ENCODE measurements at regions not wholly inside any gene's neighbourhood (a gene's known extent, or its start where the extent isn't known, plus 50 kb on each side); places are given as distances from the start of the nearest gene placed in this dataset.

DNA sequence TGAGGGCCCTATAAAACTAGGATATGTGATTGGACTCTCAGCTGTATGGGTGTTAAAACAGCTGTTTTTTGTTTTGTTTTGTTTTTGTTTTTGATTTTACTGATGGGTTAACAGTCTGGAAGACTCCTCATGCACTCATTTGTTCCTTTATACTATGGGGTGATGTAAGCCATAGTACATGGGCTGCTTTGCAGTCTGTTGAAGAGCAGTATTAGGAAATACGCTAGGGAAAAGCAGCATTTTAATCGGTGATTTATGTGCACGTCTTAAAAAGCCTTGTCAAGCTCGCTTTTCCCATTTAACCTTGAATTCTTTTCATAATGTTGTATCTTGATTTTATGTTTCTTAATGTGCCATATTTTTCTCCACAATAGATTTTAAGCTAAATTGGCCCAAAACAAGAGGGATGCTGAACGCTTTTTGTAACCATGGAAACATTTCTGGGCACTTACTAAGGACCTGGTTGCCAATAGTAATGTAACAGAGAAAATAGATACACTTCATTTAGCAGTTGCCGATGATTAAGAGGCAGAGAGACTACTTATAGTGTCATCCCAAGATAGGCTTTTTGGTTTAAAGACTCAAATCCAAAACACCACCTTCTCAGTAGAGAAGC is 244.0 kb downstream of the SNAPC1 start:
- no peak overlapping the region for H3K4me3 ChIP-seq (ENCODE audit: extremely low read depth, insufficient read depth, low read length, poor library complexity, severe bottlenecking)
- H3K27ac ChIP-seq (ENCODE audit: low read depth, low read length, severe bottlenecking) = no peak overlapping the region
- no peaks in the 10 kb centered on the region for H3K36me3 ChIP-seq (ENCODE audit: control insufficient read depth, insufficient read depth, low read length)
- no peaks in the 10 kb centered on the region for H3K9me3 ChIP-seq (ENCODE audit: control insufficient read depth, low read length)
- WGBS, 2 experiments (ENCODE audit: insufficient coverage in 2 of 2) = 90 to 94% methylated on average over 2 to 3 of the region's 6 CpGs
- no peaks in the 10 kb centered on the region for H3K4me1 ChIP-seq (ENCODE audit: control insufficient read depth, insufficient read depth, low read length, poor library complexity, severe bottlenecking)

DNA sequence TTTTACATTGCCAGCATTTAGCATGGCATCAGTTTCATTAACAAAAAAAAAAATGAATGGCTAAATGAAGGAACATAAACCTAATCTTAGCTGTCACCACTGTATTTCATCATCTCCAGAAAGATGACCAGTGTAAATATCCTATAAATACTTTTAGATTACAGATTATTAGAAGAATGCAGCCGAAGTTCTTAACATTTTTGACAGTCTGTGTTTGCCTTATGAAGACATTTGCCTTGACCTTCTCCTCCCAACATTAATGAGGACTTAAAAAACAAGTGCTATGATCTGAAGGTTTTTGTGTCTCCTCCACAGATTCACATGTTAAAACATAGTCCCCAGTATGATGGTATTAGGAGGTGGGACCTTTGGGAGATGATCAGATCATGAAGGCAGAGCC is 253.0 kb downstream of the SNAPC1 start:
- no peak overlapping the region for H3K4me3 ChIP-seq (ENCODE audit: extremely low read depth, insufficient read depth, low read length, poor library complexity, severe bottlenecking)
- no CpG with 5 or more reads among the region's 1 CpG for WGBS, 2 experiments (ENCODE audit: insufficient coverage in 2 of 2)
- no peaks in the 10 kb centered on the region for H3K9me3 ChIP-seq (ENCODE audit: control insufficient read depth, low read length)
- H3K4me1 ChIP-seq (ENCODE audit: control insufficient read depth, insufficient read depth, low read length, poor library complexity, severe bottlenecking) = no peaks in the 10 kb centered on the region
- H3K36me3 ChIP-seq (ENCODE audit: control insufficient read depth, insufficient read depth, low read length) = no peaks in the 10 kb centered on the region
- H3K27ac ChIP-seq (ENCODE audit: low read depth, low read length, severe bottlenecking) = no peak overlapping the region

DNA sequence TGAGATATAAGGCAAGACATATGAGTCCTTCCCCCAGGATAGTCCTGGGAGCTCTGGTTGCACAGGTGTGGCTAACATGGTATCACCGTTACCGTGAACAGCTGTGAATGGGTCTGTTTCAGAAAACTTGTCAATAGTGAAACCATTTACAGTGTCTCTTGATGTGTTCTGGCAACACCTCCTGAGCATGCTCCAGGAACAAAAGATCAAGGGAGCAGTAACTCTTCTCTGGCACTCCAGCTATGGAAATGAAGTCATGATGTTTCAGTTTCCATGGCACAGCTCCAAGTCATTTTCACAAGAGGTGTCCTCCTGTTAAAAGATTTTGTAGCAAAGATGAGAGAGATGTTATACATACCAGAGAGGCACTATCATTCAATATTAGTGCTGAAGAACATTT is 253.7 kb downstream of the SNAPC1 start:
- WGBS, 2 experiments (ENCODE audit: insufficient coverage in 2 of 2) = 88 to 94% methylated on average over 2 of the region's 2 CpGs
- Histone ChIP-seq H3K27ac (ENCODE audit: low read depth, low read length, severe bottlenecking) (no peak overlapping the region), H3K4me3 (ENCODE audit: extremely low read depth, insufficient read depth, low read length, poor library complexity, severe bottlenecking) (no peak overlapping the region), H3K4me1 (ENCODE audit: control insufficient read depth, insufficient read depth, low read length, poor library complexity, severe bottlenecking) (no peaks in the 10 kb centered on the region), H3K36me3 (ENCODE audit: control insufficient read depth, insufficient read depth, low read length) (no peaks in the 10 kb centered on the region), H3K9me3 (ENCODE audit: control insufficient read depth, low read length) (no peaks in the 10 kb centered on the region)

DNA sequence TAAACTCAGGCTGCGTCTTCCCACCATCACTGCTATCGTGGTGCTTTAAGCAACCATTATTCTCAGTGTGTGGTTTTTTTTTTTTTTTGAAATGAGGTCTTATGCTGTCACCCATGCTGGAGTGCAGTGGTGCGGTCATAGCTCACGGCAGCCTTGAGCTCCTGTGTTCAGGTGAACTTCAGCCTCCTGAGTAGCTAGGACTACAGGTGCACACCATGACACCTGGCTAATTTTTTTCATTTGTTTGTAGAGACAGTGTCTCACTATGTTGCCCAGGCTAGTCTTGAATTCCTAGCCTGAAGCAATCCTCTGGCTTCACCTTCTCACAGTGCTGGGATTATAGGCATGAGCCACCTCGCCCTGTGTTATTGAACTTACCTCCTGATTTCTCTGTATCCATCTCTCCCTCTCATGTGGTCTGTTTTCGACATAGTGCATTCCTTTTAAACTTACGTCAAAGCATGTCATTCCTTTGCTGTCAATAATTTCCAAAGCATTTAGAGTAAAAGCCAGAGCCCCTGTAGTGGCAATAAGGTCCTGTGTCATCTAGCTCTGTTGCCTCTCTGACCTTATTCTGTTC is 255.5 kb downstream of the SNAPC1 start:
- H3K36me3 ChIP-seq (ENCODE audit: control insufficient read depth, insufficient read depth, low read length) = no peaks in the 10 kb centered on the region
- H3K27ac ChIP-seq (ENCODE audit: low read depth, low read length, severe bottlenecking) = no peak overlapping the region
- H3K4me1 ChIP-seq (ENCODE audit: control insufficient read depth, insufficient read depth, low read length, poor library complexity, severe bottlenecking) = no peaks in the 10 kb centered on the region
- no peak overlapping the region for H3K4me3 ChIP-seq (ENCODE audit: extremely low read depth, insufficient read depth, low read length, poor library complexity, severe bottlenecking)
- WGBS, 2 experiments (ENCODE audit: insufficient coverage in 2 of 2) = 65 to 79% methylated on average over 2 to 4 of the region's 7 CpGs
- H3K9me3 ChIP-seq (ENCODE audit: control insufficient read depth, low read length) = no peaks in the 10 kb centered on the region

DNA sequence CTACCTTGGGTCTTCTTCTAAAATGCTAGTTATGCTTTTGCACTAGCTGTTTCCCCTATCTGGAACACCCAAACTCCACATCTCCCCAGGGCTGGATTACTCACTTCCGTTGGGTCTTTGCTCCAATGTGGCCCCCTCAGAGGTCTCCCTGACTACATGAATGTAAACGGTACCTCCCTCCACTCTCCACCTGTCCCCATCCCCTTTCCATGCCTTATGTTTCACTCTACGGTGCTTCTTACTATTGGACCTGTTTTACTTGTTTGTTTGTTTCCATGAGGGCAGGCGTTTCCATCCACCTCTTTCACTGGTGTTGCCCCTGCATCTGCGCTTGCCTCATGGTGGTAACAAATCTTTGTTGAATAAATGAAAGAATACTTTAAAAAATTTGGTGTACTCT is 256.4 kb downstream of the SNAPC1 start:
- WGBS, 2 experiments (ENCODE audit: insufficient coverage in 2 of 2) = 82 to 83% methylated on average over 1 to 4 of the region's 5 CpGs
- Histone ChIP-seq H3K4me3 (ENCODE audit: extremely low read depth, insufficient read depth, low read length, poor library complexity, severe bottlenecking) (no peak overlapping the region), H3K9me3 (ENCODE audit: control insufficient read depth, low read length) (no peaks in the 10 kb centered on the region), H3K27ac (ENCODE audit: low read depth, low read length, severe bottlenecking) (no peak overlapping the region), H3K36me3 (ENCODE audit: control insufficient read depth, insufficient read depth, low read length) (no peaks in the 10 kb centered on the region), H3K4me1 (ENCODE audit: control insufficient read depth, insufficient read depth, low read length, poor library complexity, severe bottlenecking) (no peaks in the 10 kb centered on the region)

DNA sequence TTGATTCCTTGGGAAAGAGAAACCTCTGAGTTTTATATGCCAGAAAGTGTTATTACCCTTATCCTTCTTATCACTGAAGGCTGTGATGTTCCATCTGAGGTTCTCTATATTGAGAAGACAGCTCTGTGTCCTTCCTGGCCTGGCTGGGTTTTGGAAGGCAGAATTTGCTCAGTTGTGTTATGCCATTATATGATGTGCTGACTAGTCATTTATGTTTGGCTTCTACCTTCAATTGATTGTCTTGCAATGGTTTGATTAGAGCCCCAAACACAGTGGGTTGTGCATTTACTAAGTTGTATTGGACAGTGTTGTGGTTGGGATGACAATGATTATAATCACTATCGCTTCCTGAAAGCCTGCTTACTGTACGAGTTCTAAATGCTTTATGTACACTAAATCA is 265.7 kb downstream of the SNAPC1 start:
- Histone ChIP-seq H3K36me3 (ENCODE audit: control insufficient read depth, insufficient read depth, low read length) (no peaks in the 10 kb centered on the region), H3K4me3 (ENCODE audit: extremely low read depth, insufficient read depth, low read length, poor library complexity, severe bottlenecking) (no peak overlapping the region), H3K27ac (ENCODE audit: low read depth, low read length, severe bottlenecking) (no peak overlapping the region), H3K9me3 (ENCODE audit: control insufficient read depth, low read length) (no peaks in the 10 kb centered on the region), H3K4me1 (ENCODE audit: control insufficient read depth, insufficient read depth, low read length, poor library complexity, severe bottlenecking) (no peaks in the 10 kb centered on the region)
- 20 to 65% methylated on average over 1 to 2 of the region's 2 CpGs for WGBS, 2 experiments (ENCODE audit: insufficient coverage in 2 of 2)

DNA sequence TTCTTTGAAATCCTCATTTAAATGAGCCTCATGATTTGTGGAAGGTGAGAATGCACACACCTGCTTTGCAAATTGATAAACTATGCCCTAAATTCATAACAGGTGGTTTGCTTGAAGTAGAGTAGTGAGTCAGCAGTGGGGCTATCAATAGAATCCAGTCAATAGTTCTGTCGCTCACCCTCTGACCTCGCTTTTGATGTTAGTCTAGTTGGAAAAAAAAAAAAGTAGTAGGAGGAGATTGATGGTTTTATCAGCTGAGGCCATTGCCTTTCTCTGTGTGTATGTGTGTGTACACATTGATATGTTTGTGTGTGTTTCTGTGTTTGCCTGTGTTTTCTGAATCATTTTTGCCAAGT is 267.3 kb downstream of the SNAPC1 start:
- no peak overlapping the region for H3K27ac ChIP-seq (ENCODE audit: low read depth, low read length, severe bottlenecking)
- 75 to 94% methylated on average over 2 of the region's 2 CpGs for WGBS, 2 experiments (ENCODE audit: insufficient coverage in 2 of 2)
- no peaks in the 10 kb centered on the region for H3K4me1 ChIP-seq (ENCODE audit: control insufficient read depth, insufficient read depth, low read length, poor library complexity, severe bottlenecking)
- no peaks in the 10 kb centered on the region for H3K36me3 ChIP-seq (ENCODE audit: control insufficient read depth, insufficient read depth, low read length)
- no peaks in the 10 kb centered on the region for H3K9me3 ChIP-seq (ENCODE audit: control insufficient read depth, low read length)
- no peak overlapping the region for H3K4me3 ChIP-seq (ENCODE audit: extremely low read depth, insufficient read depth, low read length, poor library complexity, severe bottlenecking)

DNA sequence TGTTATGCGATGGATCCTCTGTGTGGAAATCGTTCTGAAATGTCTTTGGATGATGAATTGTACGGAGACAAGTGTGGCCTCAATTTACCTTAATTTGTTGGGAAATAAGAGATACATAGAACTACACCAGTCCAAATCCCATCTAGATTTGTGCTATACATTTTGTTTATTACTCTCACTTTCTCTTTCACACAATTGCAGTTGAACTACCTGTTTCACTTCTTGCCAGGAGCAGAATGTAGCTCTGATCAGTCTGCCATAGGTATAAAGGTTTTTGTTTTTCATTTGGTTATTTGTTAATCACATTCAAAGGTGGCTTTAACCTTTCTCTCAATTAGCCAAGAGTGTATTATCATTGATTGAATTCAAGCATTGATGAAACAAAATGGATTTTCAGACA is 268.2 kb downstream of the SNAPC1 start:
- H3K4me1 ChIP-seq (ENCODE audit: control insufficient read depth, insufficient read depth, low read length, poor library complexity, severe bottlenecking) = no peaks in the 10 kb centered on the region
- no peaks in the 10 kb centered on the region for H3K9me3 ChIP-seq (ENCODE audit: control insufficient read depth, low read length)
- no peak overlapping the region for H3K27ac ChIP-seq (ENCODE audit: low read depth, low read length, severe bottlenecking)
- no peak overlapping the region for H3K4me3 ChIP-seq (ENCODE audit: extremely low read depth, insufficient read depth, low read length, poor library complexity, severe bottlenecking)
- no peaks in the 10 kb centered on the region for H3K36me3 ChIP-seq (ENCODE audit: control insufficient read depth, insufficient read depth, low read length)
- 60 to 100% methylated on average over 1 to 2 of the region's 3 CpGs for WGBS, 2 experiments (ENCODE audit: insufficient coverage in 2 of 2)

DNA sequence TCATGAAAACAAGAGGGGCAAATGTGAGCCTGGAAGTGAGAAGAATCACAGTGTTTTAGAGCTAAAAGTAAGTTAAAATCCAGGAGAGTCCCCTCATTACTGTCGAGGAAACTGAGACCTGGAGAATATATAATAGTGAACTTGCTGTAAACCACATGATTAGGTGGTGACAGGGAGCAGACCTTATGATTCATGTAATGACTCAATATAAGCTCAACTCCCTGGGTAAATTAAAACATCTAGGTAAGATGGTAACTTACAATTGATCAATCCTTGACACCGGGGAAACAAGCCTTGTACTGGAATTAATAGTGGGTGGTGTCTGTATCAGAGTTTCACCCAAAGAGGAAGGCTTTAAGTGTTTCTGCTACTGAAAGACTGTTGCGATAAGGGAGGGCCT is 269.3 kb downstream of the SNAPC1 start:
- no peaks in the 10 kb centered on the region for H3K36me3 ChIP-seq (ENCODE audit: control insufficient read depth, insufficient read depth, low read length)
- H3K4me3 ChIP-seq (ENCODE audit: extremely low read depth, insufficient read depth, low read length, poor library complexity, severe bottlenecking) = no peak overlapping the region
- no peaks in the 10 kb centered on the region for H3K4me1 ChIP-seq (ENCODE audit: control insufficient read depth, insufficient read depth, low read length, poor library complexity, severe bottlenecking)
- H3K9me3 ChIP-seq (ENCODE audit: control insufficient read depth, low read length) = no peaks in the 10 kb centered on the region
- no peak overlapping the region for H3K27ac ChIP-seq (ENCODE audit: low read depth, low read length, severe bottlenecking)
- WGBS, 2 experiments (ENCODE audit: insufficient coverage in 2 of 2) = 94 to 100% methylated on average over 2 of the region's 3 CpGs

DNA sequence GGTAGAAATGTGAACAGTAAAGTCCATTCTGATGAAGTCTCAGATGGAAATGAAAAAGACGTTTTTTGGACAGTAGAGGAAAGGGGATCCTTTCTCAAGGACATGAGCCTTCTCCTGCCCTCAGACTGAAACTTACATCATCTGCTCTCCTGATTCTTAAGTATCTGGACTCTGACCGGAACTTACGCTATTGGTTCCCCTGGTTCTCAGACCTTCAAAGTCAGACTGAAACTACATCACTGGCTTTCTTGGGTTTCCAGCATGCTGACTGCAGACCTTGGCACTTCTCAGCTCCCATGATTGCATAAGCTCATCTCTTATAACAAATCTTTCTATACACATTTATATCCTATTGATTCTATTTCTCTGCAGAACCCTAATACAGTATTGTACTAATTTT is 291.0 kb downstream of the SNAPC1 start:
- Histone ChIP-seq H3K36me3 (ENCODE audit: control insufficient read depth, insufficient read depth, low read length) (no peaks in the 10 kb centered on the region), H3K27ac (ENCODE audit: low read depth, low read length, severe bottlenecking) (no peak overlapping the region), H3K4me3 (ENCODE audit: extremely low read depth, insufficient read depth, low read length, poor library complexity, severe bottlenecking) (no peak overlapping the region), H3K9me3 (ENCODE audit: control insufficient read depth, low read length) (no peaks in the 10 kb centered on the region), H3K4me1 (ENCODE audit: control insufficient read depth, insufficient read depth, low read length, poor library complexity, severe bottlenecking) (no peaks in the 10 kb centered on the region)
- WGBS, 2 experiments (ENCODE audit: insufficient coverage in 2 of 2) = 73 to 91% methylated on average over 3 of the region's 3 CpGs

DNA sequence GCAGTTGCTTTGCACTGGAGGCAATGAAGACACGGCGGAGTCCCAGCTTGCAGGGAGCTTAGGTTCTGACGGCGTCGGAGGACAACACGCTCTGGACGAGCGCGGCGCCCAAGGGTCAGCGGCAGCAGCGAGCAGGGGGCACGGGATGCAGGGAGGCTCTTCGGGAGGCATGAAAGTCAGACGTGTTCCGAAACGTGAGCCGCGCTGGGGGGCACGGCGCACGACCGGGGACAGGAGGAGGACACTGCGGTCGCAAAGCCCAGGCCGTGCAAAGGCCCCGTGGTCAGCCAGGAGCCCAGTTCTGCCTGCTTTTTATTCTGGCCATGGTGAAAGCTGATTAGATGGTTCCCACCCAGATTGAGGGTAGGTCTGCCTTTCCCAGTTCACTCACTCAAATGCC is 294.6 kb downstream of the SNAPC1 start:
- 94 to 97% methylated on average over 27 of the region's 27 CpGs for WGBS, 2 experiments (ENCODE audit: insufficient coverage in 2 of 2)
- Histone ChIP-seq H3K27ac (ENCODE audit: low read depth, low read length, severe bottlenecking) (no peak overlapping the region), H3K4me1 (ENCODE audit: control insufficient read depth, insufficient read depth, low read length, poor library complexity, severe bottlenecking) (no peaks in the 10 kb centered on the region), H3K36me3 (ENCODE audit: control insufficient read depth, insufficient read depth, low read length) (no peaks in the 10 kb centered on the region), H3K4me3 (ENCODE audit: extremely low read depth, insufficient read depth, low read length, poor library complexity, severe bottlenecking) (no peak overlapping the region), H3K9me3 (ENCODE audit: control insufficient read depth, low read length) (no peaks in the 10 kb centered on the region)

All from mesodermal cell (in vitro differentiated cells).